BLaER1 (cell line): ENCODE measurements at regions not wholly inside any gene's neighbourhood (a gene's known extent, or its start where the extent isn't known, plus 50 kb on each side); places are given as distances from the start of the nearest gene placed in this dataset.

Experiments used
- H3K27ac ChIP-seq: shearing (Covaris generic); formaldehyde crosslinking; 2 replicates; pipeline ENCODE4 v1.8.1; 2022
- H3K27me3 ChIP-seq: shearing (Covaris generic); formaldehyde crosslinking; 2 replicates; pipeline ENCODE4 v1.8.1; 2022
- H3K36me3 ChIP-seq: shearing (Covaris generic); formaldehyde crosslinking; 2 replicates; pipeline ENCODE4 v1.8.1; 2022
- H3K4me1 ChIP-seq: shearing (Covaris generic); formaldehyde crosslinking; 2 replicates; pipeline ENCODE4 v1.8.1; 2022
- H3K4me2 ChIP-seq: shearing (Covaris generic); formaldehyde crosslinking; 2 replicates; pipeline ENCODE4 v1.8.1; 2022
- H3K4me3 ChIP-seq: shearing (Covaris generic); formaldehyde crosslinking; 2 replicates; pipeline ENCODE4 v1.8.1; 2022
- H3K9ac ChIP-seq: shearing (Covaris generic); formaldehyde crosslinking; 2 replicates; pipeline ENCODE4 v1.8.1; 2022
- H3K9me3 ChIP-seq: shearing (Covaris generic); formaldehyde crosslinking; 2 replicates; pipeline ENCODE4 v1.8.1; 2022
- H4K20me1 ChIP-seq: shearing (Covaris generic); formaldehyde crosslinking; 2 replicates; pipeline ENCODE4 v1.8.1; 2022
- Cebpa-rat ChIP-seq: shearing (Covaris generic); IDR thresholded peaks from 2 replicates; pipeline ENCODE4 v1.8.1; 2022

DNA sequence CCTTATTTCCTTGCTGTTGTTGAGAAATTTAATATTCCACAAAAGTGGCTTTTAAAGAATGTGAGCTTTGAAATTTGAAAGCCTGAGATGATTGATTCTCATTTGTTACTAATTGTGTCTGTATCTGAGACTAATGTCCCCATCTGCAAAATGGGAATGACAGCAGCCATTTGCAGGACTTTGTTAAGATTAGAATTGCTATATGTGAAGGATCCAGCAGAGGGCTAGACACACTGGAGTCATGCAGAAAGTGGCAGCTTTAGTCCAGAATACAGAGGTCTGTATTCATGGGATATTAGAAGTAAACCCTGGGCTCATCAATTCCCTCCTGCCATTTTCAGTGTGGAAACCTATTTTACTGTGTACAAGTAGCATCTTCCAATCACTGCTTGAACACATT, 296.5 kb upstream of the GYPC start:
- H4K20me1 ChIP-seq, result no peaks in the 10 kb centered on the region
- H3K27ac ChIP-seq, result no peak overlapping the region
- H3K4me3 ChIP-seq, result no peak overlapping the region
- H3K9ac ChIP-seq, result no peak overlapping the region
- no peaks in the 10 kb centered on the region for H3K9me3 ChIP-seq
- H3K4me2 ChIP-seq, result no peak overlapping the region
- no peaks in the 10 kb centered on the region for H3K36me3 ChIP-seq
- no peak for TF ChIP-seq Cebpa-rat
- H3K27me3 ChIP-seq, result no peaks in the 10 kb centered on the region
- H3K4me1 ChIP-seq, result no peaks in the 10 kb centered on the region

- no peaks in the 10 kb centered on the region; the same call in 1 of the 2 replicates for H3K4me1 ChIP-seq
- no peak overlapping the region for H3K27ac ChIP-seq
- H3K4me2 ChIP-seq, result no peak overlapping the region
- no peak overlapping the region for H3K4me3 ChIP-seq
- H4K20me1 ChIP-seq, result no peaks in the 10 kb centered on the region
- TF ChIP-seq Cebpa-rat, result no peak
- H3K27me3 ChIP-seq, result no peaks in the 10 kb centered on the region
- no peak overlapping the region for H3K9ac ChIP-seq
- H3K36me3 ChIP-seq, result no peaks in the 10 kb centered on the region
- H3K9me3 ChIP-seq, result no peaks in the 10 kb centered on the region
Observed at GRCh38 chr2:126367361-126367760, 288.6 kb upstream of the GYPC start.

GRCh38 chr2:126368758-126369157, 287.2 kb upstream of the GYPC start:
- H3K4me2 ChIP-seq, result no peak overlapping the region
- no peaks in the 10 kb centered on the region for H3K36me3 ChIP-seq
- H4K20me1 ChIP-seq, result no peaks in the 10 kb centered on the region
- no peaks in the 10 kb centered on the region; the same call in 1 of the 2 replicates for H3K4me1 ChIP-seq
- H3K4me3 ChIP-seq, result no peak overlapping the region
- no peaks in the 10 kb centered on the region for H3K27me3 ChIP-seq
- no peak overlapping the region for H3K27ac ChIP-seq
- no peak for TF ChIP-seq Cebpa-rat
- H3K9ac ChIP-seq, result no peak overlapping the region
- H3K9me3 ChIP-seq, result no peaks in the 10 kb centered on the region

DNA sequence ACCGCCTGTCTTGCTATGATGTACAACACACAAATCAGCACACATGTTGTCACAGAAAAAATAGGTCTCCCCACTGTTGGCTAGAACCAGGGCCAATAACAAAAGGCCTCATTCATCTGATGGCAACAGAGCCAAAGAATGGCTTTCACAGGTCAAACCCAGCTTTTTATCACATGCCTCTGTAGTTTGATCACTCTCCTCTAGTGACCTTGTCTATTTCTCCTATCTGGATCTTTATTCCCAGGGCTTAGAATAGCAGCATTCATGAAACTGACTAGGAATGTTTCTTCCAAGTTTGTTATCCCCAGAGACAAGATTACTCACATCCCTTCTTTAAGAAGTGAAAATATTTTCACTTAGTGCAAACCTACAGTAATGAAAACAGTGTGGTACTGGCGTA, 285.8 kb upstream of the GYPC start:
- H4K20me1 ChIP-seq, result no peaks in the 10 kb centered on the region
- TF ChIP-seq Cebpa-rat, result no peak
- H3K36me3 ChIP-seq, result no peaks in the 10 kb centered on the region
- H3K4me2 ChIP-seq, result no peak overlapping the region
- H3K9me3 ChIP-seq, result no peaks in the 10 kb centered on the region
- no peak overlapping the region for H3K27ac ChIP-seq
- H3K27me3 ChIP-seq, result no peaks in the 10 kb centered on the region
- no peaks in the 10 kb centered on the region; the same call in 1 of the 2 replicates for H3K4me1 ChIP-seq
- no peak overlapping the region for H3K9ac ChIP-seq
- H3K4me3 ChIP-seq, result no peak overlapping the region

GRCh38 chr2:126372406-126372805, 283.6 kb upstream of the GYPC start:
- Histone ChIP-seq H3K4me3 (no peak overlapping the region), H3K4me1 (no peaks in the 10 kb centered on the region; the same call in 1 of the 2 replicates), H3K36me3 (no peaks in the 10 kb centered on the region), H3K9me3 (no peaks in the 10 kb centered on the region), H3K27me3 (no peaks in the 10 kb centered on the region), H3K9ac (no peak overlapping the region), H4K20me1 (no peaks in the 10 kb centered on the region), H3K27ac (no peak overlapping the region), H3K4me2 (no peak overlapping the region)
- no peak for TF ChIP-seq Cebpa-rat

GRCh38 chr2:126378176-126378575, 277.8 kb upstream of the GYPC start:
- Histone ChIP-seq H3K4me2 (no peak overlapping the region), H3K27ac (no peak overlapping the region), H3K27me3 (no peaks in the 10 kb centered on the region), H4K20me1 (no peaks in the 10 kb centered on the region), H3K4me3 (no peak overlapping the region), H3K9me3 (no peaks in the 10 kb centered on the region), H3K4me1 (no peaks in the 10 kb centered on the region), H3K36me3 (no peaks in the 10 kb centered on the region), H3K9ac (no peak overlapping the region)
- no peak for TF ChIP-seq Cebpa-rat

DNA sequence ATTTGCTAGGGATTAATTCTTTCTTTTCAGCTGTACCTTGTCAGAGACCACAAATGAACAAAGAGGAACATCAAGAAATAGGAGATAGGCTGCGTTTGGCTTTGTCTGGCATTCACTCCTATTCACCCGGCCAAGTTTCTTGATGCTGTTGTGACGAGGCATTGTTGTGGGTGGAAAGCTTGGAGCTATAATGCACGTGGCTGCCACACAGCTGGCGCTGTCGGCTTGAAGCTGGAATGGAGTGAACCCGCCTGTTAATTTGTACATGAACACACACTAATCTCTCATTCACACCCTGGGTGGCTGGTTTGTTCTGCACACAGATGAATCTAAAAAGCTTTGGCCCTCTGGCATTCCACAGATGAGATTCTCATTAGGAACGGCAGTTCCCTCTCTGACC, 274.9 kb upstream of the GYPC start:
- Histone ChIP-seq H3K9me3 (no peaks in the 10 kb centered on the region), H3K9ac (no peak overlapping the region), H3K27ac (no peak overlapping the region), H3K4me1 (no peaks in the 10 kb centered on the region), H3K4me3 (no peak overlapping the region), H4K20me1 (no peaks in the 10 kb centered on the region), H3K27me3 (no peaks in the 10 kb centered on the region), H3K36me3 (no peaks in the 10 kb centered on the region), H3K4me2 (no peak overlapping the region)
- no peak for TF ChIP-seq Cebpa-rat

DNA sequence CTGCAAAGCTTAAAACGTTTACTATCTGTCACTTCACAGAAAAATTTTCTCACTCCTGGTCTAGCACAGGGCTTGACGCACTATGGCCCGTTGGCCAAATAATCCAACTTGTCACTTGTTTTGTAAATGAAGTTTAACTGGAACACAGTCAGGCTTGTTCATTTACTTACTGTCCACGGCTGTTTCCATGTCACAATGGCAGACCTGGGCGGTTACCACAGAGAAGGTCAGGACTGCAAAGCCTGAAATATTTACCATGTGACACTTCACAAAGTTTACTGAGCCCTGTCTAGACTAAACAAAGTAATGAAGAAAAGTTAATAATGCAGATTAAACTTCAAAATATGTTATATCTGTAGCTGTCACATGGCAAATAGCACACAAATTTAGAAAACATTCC, 273.0 kb upstream of the GYPC start:
- H3K9ac ChIP-seq, result no peak overlapping the region
- H3K36me3 ChIP-seq, result no peaks in the 10 kb centered on the region
- no peaks in the 10 kb centered on the region for H3K27me3 ChIP-seq
- no peak overlapping the region for H3K27ac ChIP-seq
- no peak overlapping the region for H3K4me2 ChIP-seq
- H4K20me1 ChIP-seq, result no peaks in the 10 kb centered on the region
- no peak overlapping the region for H3K4me3 ChIP-seq
- no peak for TF ChIP-seq Cebpa-rat
- peaks cover 16% of the 10 kb centered on the region; the same call in 1 of the 2 replicates for H3K9me3 ChIP-seq
- no peaks in the 10 kb centered on the region for H3K4me1 ChIP-seq

GRCh38 chr2:126383800-126384199, 272.2 kb upstream of the GYPC start:
- no peak overlapping the region for H3K4me2 ChIP-seq
- no peaks in the 10 kb centered on the region for H3K27me3 ChIP-seq
- no peaks in the 10 kb centered on the region for H3K4me1 ChIP-seq
- no peak for TF ChIP-seq Cebpa-rat
- no peaks in the 10 kb centered on the region for H4K20me1 ChIP-seq
- no peak overlapping the region for H3K9ac ChIP-seq
- no peaks in the 10 kb centered on the region for H3K36me3 ChIP-seq
- peaks cover 22% of the 10 kb centered on the region; the same call in 1 of the 2 replicates for H3K9me3 ChIP-seq
- no peak overlapping the region for H3K27ac ChIP-seq
- no peak overlapping the region for H3K4me3 ChIP-seq

DNA sequence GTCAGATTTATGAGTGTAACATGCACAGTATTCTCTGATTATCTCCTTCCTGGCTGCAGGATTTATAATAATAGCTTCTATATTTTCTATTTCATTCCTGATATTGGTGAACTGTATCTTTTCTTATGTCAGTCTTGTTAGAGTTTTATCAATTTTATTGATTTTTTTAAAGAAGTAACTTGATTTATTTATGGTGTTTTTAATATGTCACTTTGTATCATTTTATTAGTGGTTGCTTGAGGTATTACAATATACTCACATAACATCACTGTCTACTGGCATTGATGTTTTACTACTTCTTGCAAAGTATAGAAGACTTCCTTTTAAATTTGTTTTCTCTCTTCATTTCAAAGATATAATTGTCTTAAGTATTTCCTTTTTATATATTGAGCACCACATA, 270.5 kb upstream of the GYPC start:
- no peak overlapping the region for H3K4me2 ChIP-seq
- H3K9ac ChIP-seq, result no peak overlapping the region
- H3K4me3 ChIP-seq, result no peak overlapping the region
- H4K20me1 ChIP-seq, result no peaks in the 10 kb centered on the region
- TF ChIP-seq Cebpa-rat, result no peak
- H3K27ac ChIP-seq, result no peak overlapping the region
- peaks cover 22% of the 10 kb centered on the region; the same call in 1 of the 2 replicates for H3K9me3 ChIP-seq
- no peaks in the 10 kb centered on the region for H3K27me3 ChIP-seq
- H3K36me3 ChIP-seq, result no peaks in the 10 kb centered on the region
- no peaks in the 10 kb centered on the region for H3K4me1 ChIP-seq

DNA sequence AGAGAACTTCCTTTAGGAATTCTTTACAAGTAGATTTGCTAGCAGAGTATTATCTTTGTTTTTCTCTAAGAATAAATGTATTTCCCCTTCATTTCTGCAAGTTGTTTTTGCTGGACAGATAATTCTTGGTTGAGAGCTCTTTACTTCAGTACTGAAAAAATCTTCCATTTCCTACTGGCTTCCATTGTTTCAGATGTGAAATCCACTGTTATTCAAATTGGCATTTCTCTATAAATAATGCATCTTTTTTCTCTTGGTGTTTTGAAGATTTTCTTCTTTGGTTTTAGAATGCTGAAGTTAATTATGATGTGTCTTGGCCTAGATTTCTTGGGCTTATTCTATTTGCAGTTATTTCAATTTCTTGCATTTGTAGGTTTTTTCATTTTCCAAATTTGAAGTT, 270.0 kb upstream of the GYPC start:
- H3K4me2 ChIP-seq, result no peak overlapping the region
- no peaks in the 10 kb centered on the region for H3K4me1 ChIP-seq
- no peaks in the 10 kb centered on the region for H3K36me3 ChIP-seq
- H3K9me3 ChIP-seq, result peaks cover 22% of the 10 kb centered on the region; the same call in 1 of the 2 replicates
- H4K20me1 ChIP-seq, result no peaks in the 10 kb centered on the region
- TF ChIP-seq Cebpa-rat, result no peak
- H3K27me3 ChIP-seq, result no peaks in the 10 kb centered on the region
- no peak overlapping the region for H3K27ac ChIP-seq
- no peak overlapping the region for H3K4me3 ChIP-seq
- H3K9ac ChIP-seq, result no peak overlapping the region
